ENCODE measurements at regions not wholly inside any gene's neighbourhood (a gene's known extent, or its start where the extent isn't known, plus 50 kb on each side); places are given as distances from the start of the nearest gene placed in this dataset.

GRCh38 chr6:167497428-167498056, 172.7 kb downstream of the TTLL2 start:
- TF ChIP-seq TSHZ2 (CRISPR knock-in tag; IDR thresholded peaks at IDR 0.05) (no peak), TCF4 (CRISPR knock-in tag; IDR thresholded peaks at IDR 0.05; ENCODE audit: borderline replicate concordance) (no peak), OSR1 (CRISPR knock-in tag; IDR thresholded peaks at IDR 0.05) (no peak), SNAI2 (CRISPR knock-in tag; IDR thresholded peaks at IDR 0.05) (no peak)
- ATAC-seq, result no peak

GRCh38 chr6:167499161-167499660, 174.3 kb downstream of the TTLL2 start:
- no peak for TF ChIP-seq TCF4 (CRISPR knock-in tag; IDR thresholded peaks at IDR 0.05; ENCODE audit: borderline replicate concordance)
- no peak for ATAC-seq

- no peak for TF ChIP-seq OSR1 (CRISPR knock-in tag; IDR thresholded peaks at IDR 0.05)
- ATAC-seq, result no peak
Measured at GRCh38 chr6:167500961-167501360, 176.1 kb downstream of the TTLL2 start.

- TF ChIP-seq ARNTL (CRISPR knock-in tag; IDR thresholded peaks at IDR 0.05; ENCODE audit: borderline replicate concordance, low read depth) (no peak), RARB (CRISPR knock-in tag; IDR thresholded peaks at IDR 0.05) (no peak), ZC3H10 (CRISPR knock-in tag; IDR thresholded peaks at IDR 0.05) (no peak), POU6F1 (CRISPR knock-in tag; IDR thresholded peaks at IDR 0.05; ENCODE audit: borderline replicate concordance, low read depth) (no peak), TCF4 (CRISPR knock-in tag; IDR thresholded peaks at IDR 0.05; ENCODE audit: borderline replicate concordance) (no peak), CSDC2 (CRISPR knock-in tag; IDR thresholded peaks at IDR 0.05) (no peak), CREB5 (CRISPR knock-in tag; IDR thresholded peaks at IDR 0.05; ENCODE audit: low read depth) (no peak), ZFP30 (CRISPR knock-in tag; IDR thresholded peaks at IDR 0.05) (no peak)
- no peak for ATAC-seq
Measured at GRCh38 chr6:167501831-167502385, 177.0 kb downstream of the TTLL2 start.

GRCh38 chr6:167502471-167502870, 177.6 kb downstream of the TTLL2 start:
- no peak for ATAC-seq
- TF ChIP-seq TCF4 (CRISPR knock-in tag; IDR thresholded peaks at IDR 0.05; ENCODE audit: borderline replicate concordance) (no peak), ZNF70 (CRISPR knock-in tag; IDR thresholded peaks at IDR 0.05) (no peak), ZFP3 (CRISPR knock-in tag; IDR thresholded peaks at IDR 0.05) (no peak), SNAI2 (CRISPR knock-in tag; IDR thresholded peaks at IDR 0.05) (no peak), ISL1 (CRISPR knock-in tag; IDR thresholded peaks at IDR 0.05) (no peak), CSRNP3 (CRISPR knock-in tag; IDR thresholded peaks at IDR 0.05) (no peak), ZFP30 (CRISPR knock-in tag; IDR thresholded peaks at IDR 0.05) (no peak), ZNF8 (CRISPR knock-in tag; IDR thresholded peaks at IDR 0.05) (no peak), PPARA (CRISPR knock-in tag; IDR thresholded peaks at IDR 0.05; ENCODE audit: borderline replicate concordance) (no peak), PATZ1 (CRISPR knock-in tag; IDR thresholded peaks at IDR 0.05; ENCODE audit: borderline replicate concordance) (no peak), ESRRG (CRISPR knock-in tag; IDR thresholded peaks at IDR 0.05) (no peak), ARNTL (CRISPR knock-in tag; IDR thresholded peaks at IDR 0.05; ENCODE audit: borderline replicate concordance, low read depth) (no peak), POU6F1 (CRISPR knock-in tag; IDR thresholded peaks at IDR 0.05; ENCODE audit: borderline replicate concordance, low read depth) (no peak), BACH2 (CRISPR knock-in tag; IDR thresholded peaks at IDR 0.05; ENCODE audit: borderline replicate concordance) (no peak), ZC3H10 (CRISPR knock-in tag; IDR thresholded peaks at IDR 0.05) (no peak), GLIS3 (CRISPR knock-in tag; IDR thresholded peaks at IDR 0.05) (no peak), CREB5 (CRISPR knock-in tag; IDR thresholded peaks at IDR 0.05; ENCODE audit: low read depth) (no peak)

All from SK-N-SH treated with all-trans-retinoic acid at 6 μM for 48 hours (cell line).